Stimulated activated CD4-positive, alpha-beta T cell treated with anti-CD3 and anti-CD28 coated beads, Interleukin-1b, Interleukin-23, amount 100 ng/mL, for 24 hours (primary cell): ENCODE measurements at regions not wholly inside any gene's neighbourhood (a gene's known extent, or its start where the extent isn't known, plus 50 kb on each side); places are given as distances from the start of the nearest gene placed in this dataset.
"Not testable (repeated sequence)": the region's sequence is repeated elsewhere in the genome, so short reads cannot be mapped to it uniquely, and the experiment has no call there.

ENCODE experiments used
- DNase-seq, 4 experiments: peaks; one replicate each; pipeline ENCODE4 v3.0.0-alpha.2; 2020; ENCODE audit warnings: low read depth in 4 of 4, low spot score in 1 of 4

- no peak for DNase-seq
These were observed 100.4 kb upstream of the TSC22D1 start for GRCh38 chr13:44676534-44676933.

- DNase-seq = no peak
These were observed 93.4 kb upstream of the TSC22D1 start for GRCh38 chr13:44669534-44669933.

GRCh38 chr13:44668688-44669087, 92.6 kb upstream of the TSC22D1 start:
- DNase-seq = no peak

- no peak for DNase-seq
These were observed 91.8 kb upstream of the TSC22D1 start for GRCh38 chr13:44667943-44668342.

- DNase-seq = not testable (repeated sequence)
These were observed 90.4 kb upstream of the TSC22D1 start for GRCh38 chr13:44666538-44666937.

- DNase-seq = no peak
These were observed 88.2 kb upstream of the TSC22D1 start for GRCh38 chr13:44664308-44664707.

GRCh38 chr13:44662515-44662914, 86.4 kb upstream of the TSC22D1 start:
- no peak for DNase-seq

- DNase-seq = no peak
These were observed 85.8 kb upstream of the TSC22D1 start for GRCh38 chr13:44661936-44662335.

- DNase-seq = no peak
These were observed 83.9 kb upstream of the TSC22D1 start for GRCh38 chr13:44660050-44660449.

- no peak for DNase-seq
These were observed 77.0 kb upstream of the TSC22D1 start for GRCh38 chr13:44652962-44653660.

GRCh38 chr13:44652168-44652567, 76.0 kb upstream of the TSC22D1 start:
- no peak for DNase-seq

GRCh38 chr13:44651724-44652123, 75.6 kb upstream of the TSC22D1 start:
- DNase-seq = no peak

GRCh38 chr13:44651209-44651608, 75.1 kb upstream of the TSC22D1 start:
- DNase-seq = no peak

GRCh38 chr13:44649834-44650233, 73.7 kb upstream of the TSC22D1 start:
- no peak for DNase-seq

GRCh38 chr13:44649104-44649428, 72.9 kb upstream of the TSC22D1 start:
- peak in 1 of 4 experiments; percentile 26 for DNase-seq

GRCh38 chr13:44648392-44649103, 72.4 kb upstream of the TSC22D1 start:
- DNase-seq = peak in 1 of 4 experiments; percentile 4

GRCh38 chr13:44647560-44647959, 71.4 kb upstream of the TSC22D1 start:
- not testable (repeated sequence) for DNase-seq

GRCh38 chr13:44646044-44646443, 69.9 kb upstream of the TSC22D1 start:
- no peak for DNase-seq

- DNase-seq = no peak
These were observed 67.1 kb upstream of the TSC22D1 start for GRCh38 chr13:44643256-44643655.

- DNase-seq = no peak
These were observed 61.5 kb upstream of the TSC22D1 start for GRCh38 chr13:44637581-44637980.

GRCh38 chr13:44629465-44630183, 53.5 kb upstream of the TSC22D1 start:
- no peak for DNase-seq

GRCh38 chr13:44628826-44629225, 52.7 kb upstream of the TSC22D1 start:
- DNase-seq = not testable (repeated sequence)
